ENCODE measurements at regions not wholly inside any gene's neighbourhood (a gene's known extent, or its start where the extent isn't known, plus 50 kb on each side); places are given as distances from the start of the nearest gene placed in this dataset.

DNA sequence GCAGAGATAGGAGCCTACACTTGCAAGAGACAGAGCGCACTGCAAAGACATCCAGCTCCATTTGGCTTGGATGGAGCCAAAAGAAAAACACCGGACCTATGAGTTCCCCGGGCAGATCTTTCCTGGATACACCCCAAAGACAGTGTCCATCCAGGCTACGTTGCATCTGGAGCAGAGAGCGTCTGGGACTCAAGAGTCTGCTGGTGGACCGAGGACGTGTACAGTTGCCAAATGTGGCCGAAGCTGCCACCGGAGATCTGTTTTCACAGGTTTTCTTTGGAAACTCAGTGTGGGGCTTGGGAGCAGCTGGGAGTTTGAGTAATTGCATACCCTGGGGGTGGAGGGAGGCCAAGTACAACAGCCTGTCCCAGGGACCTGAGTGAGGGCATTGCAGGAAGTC, 192.3 kb upstream of the OSR1 start:
- TF ChIP-seq, protein P1, sequence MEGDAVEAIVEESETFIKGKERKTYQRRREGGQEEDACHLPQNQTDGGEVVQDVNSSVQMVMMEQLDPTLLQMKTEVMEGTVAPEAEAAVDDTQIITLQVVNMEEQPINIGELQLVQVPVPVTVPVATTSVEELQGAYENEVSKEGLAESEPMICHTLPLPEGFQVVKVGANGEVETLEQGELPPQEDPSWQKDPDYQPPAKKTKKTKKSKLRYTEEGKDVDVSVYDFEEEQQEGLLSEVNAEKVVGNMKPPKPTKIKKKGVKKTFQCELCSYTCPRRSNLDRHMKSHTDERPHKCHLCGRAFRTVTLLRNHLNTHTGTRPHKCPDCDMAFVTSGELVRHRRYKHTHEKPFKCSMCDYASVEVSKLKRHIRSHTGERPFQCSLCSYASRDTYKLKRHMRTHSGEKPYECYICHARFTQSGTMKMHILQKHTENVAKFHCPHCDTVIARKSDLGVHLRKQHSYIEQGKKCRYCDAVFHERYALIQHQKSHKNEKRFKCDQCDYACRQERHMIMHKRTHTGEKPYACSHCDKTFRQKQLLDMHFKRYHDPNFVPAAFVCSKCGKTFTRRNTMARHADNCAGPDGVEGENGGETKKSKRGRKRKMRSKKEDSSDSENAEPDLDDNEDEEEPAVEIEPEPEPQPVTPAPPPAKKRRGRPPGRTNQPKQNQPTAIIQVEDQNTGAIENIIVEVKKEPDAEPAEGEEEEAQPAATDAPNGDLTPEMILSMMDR (IDR thresholded peaks at IDR 0.05 in 8 of 11, conservative IDR thresholded peaks at IDR 0.05 in 3 of 11), result no peak
- TF ChIP-seq POLR2A (IDR thresholded peaks at IDR 0.05) (no peak), POLR2AphosphoS5 (IDR thresholded peaks at IDR 0.05) (no peak)
